Upper lobe of left lung (tissue), 4 donors: ENCODE measurements at regions not wholly inside any gene's neighbourhood (a gene's known extent, or its start where the extent isn't known, plus 50 kb on each side); places are given as distances from the start of the nearest gene placed in this dataset.

Experiments used
- CTCF ChIP-seq, 6 experiments: fragments of 450-650 bp in 4 of 6; fragments of 200-600 bp in 2 of 6; sonication (generic) in 2 of 6; IDR thresholded peaks; one replicate each; pipeline ENCODE4 v1.5.1; 2016 to 2019; ENCODE audit warnings: antibody characterized with exemption in 6 of 6
- EP300 ChIP-seq, 4 donors: sonication (generic); formaldehyde crosslinking; IDR thresholded peaks; one replicate each; pipeline ENCODE4 v1.5.1; 2017; ENCODE audit warnings: antibody characterized with exemption in 4 of 4, control low read depth in 2 of 4
- POLR2A ChIP-seq, 4 donors: fragments of 450-650 bp; IDR thresholded peaks; one replicate each; pipeline ENCODE4 v1.5.1; 2016 to 2017; ENCODE audit warnings: antibody characterized with exemption in 4 of 4, mild to moderate bottlenecking in 2 of 4
- POLR2AphosphoS5 ChIP-seq, 2 donors: sonication (generic); formaldehyde crosslinking; IDR thresholded peaks; one replicate each; pipeline ENCODE4 v1.5.1; 2017; ENCODE audit warnings: antibody characterized with exemption in 2 of 2

GRCh38 chr5:9781275-9781674, 151.1 kb upstream of the TAS2R1 start:
- no peak for TF ChIP-seq CTCF (IDR thresholded peaks at IDR 0.05)
- no peak for TF ChIP-seq POLR2AphosphoS5 (IDR thresholded peaks at IDR 0.05)
- TF ChIP-seq POLR2A (IDR thresholded peaks at IDR 0.05): no peak
- no peak for TF ChIP-seq EP300 (IDR thresholded peaks at IDR 0.05)
